HEK293T (cell line): ENCODE measurements at regions not wholly inside any gene's neighbourhood (a gene's known extent, or its start where the extent isn't known, plus 50 kb on each side); places are given as distances from the start of the nearest gene placed in this dataset.

ENCODE experiments used
- FOXA1 ChIP-seq: fragments of 450-650 bp; IDR thresholded peaks from 2 replicates; pipeline ENCODE4 v1.6.1; 2016; ENCODE audit warnings: mild to moderate bottlenecking
- L3MBTL2 ChIP-seq: fragments of 450-650 bp; conservative IDR thresholded peaks from 2 replicates; pipeline ENCODE4 v1.6.1; 2016; ENCODE audit warnings: mild to moderate bottlenecking
- TARDBP ChIP-seq: fragments of 450-650 bp; IDR thresholded peaks from 2 replicates; pipeline ENCODE4 v1.6.1; 2016

- TF ChIP-seq L3MBTL2 (no peak), FOXA1 (no peak), TARDBP (no peak)
Measured at GRCh38 chr2:111225856-111226255, 105.1 kb downstream of the BCL2L11 start.
